NCI-H187 (cell line): ENCODE measurements at regions not wholly inside any gene's neighbourhood (a gene's known extent, or its start where the extent isn't known, plus 50 kb on each side); places are given as distances from the start of the nearest gene placed in this dataset.

Experiments
- DNase-seq, 2 experiments: peaks; one replicate each; lab custom pipeline; 2025; lab: John Stamatoyannopoulos, UW

DNA sequence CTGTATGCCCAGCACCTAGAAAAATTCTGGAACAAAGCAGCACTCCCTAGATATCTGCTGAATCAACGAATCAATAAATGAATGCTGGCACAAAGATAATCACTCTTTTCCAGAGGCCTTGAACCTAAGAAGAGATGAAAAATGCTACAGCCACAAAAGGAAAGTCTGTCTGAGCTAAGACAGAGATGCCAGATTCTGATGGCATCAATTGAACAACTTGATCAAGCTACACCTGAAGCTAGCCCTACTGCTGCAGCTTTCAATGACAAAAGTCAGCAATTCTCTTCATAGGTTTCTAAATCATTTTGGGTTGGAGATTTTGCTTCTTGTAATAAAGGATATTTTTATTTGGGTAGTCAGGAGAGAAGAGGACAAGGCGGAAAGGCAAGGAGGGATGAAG is 305.0 kb upstream of the SULF2 start:
- DNase-seq: no peak

DNA sequence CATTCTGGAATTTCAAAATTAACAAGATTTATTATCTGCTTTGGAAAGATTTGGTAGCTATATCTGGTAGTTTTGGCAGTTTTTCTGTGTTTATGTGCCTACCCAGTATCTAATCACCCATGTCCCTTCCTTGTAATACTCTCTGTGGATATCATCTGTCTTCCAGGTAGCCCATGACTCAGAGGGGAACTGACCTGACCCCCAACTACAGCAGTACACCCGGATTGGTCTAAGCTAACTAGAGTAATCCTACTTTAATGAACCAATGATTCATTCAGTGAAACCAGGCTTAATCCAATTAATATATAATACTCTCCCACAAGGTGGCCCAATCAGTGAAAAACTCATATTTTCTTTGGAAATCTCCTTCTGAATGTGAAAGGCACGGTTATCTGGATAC is 295.3 kb upstream of the SULF2 start:
- no peak for DNase-seq

DNA sequence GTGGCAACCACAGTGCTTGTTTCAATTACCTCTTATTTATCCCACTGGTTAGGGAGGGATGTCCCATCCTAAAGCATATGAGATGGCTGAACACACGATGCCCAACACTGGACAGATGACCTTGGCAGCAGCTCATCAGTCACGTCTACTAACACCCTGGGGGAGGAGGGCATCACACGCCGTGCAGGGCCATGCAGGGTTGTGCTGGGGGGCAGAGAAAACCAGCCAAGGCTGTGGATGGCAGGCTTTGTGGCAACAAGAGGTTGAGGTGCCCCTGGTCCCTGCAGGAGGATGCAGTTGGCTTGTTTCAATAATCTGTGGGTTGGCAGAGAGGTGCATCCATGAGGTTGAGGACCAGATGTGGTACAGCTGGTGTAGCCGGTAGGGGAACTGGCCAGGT is 293.7 kb upstream of the SULF2 start:
- DNase-seq: no peak

DNA sequence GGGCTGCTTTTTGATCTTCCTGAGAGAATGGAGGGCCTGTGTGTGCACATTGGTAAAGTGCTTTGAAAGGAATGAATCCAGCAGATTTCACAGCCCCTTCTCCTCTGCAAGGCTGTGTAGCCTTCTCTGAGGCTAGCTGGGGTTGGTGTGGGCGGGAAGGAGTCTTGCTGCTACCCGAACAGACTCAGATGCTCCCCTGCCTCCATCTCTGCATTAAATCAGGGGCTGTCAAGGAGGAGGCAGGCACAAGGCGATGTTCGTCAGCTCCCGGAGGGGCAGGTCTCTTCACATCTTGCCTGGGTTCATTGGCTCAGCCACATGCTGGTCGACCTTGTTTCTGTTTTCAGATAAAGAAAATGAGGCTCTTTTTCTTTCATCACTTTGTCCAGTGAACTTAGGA is 291.5 kb upstream of the SULF2 start:
- DNase-seq: no peak

DNA sequence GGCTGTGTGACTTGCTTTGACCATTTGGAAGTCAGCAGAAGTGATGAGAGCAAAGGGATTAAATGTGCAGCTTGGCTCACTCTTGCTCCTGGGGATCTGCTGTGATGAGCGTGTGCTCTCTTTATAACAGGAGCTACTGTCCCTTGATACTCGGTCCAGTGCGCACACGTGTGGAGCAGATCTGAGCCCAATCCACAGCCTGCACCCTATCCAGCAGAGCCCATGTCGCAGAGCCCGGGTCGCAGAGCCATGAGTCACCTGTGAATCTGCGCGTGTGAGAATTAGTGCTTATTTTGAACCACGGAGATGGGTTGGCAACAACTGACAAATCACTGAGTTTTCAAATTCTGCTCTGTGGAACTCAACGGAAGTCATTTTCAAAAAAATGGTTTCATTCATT is 291.0 kb upstream of the SULF2 start:
- no peak for DNase-seq

DNA sequence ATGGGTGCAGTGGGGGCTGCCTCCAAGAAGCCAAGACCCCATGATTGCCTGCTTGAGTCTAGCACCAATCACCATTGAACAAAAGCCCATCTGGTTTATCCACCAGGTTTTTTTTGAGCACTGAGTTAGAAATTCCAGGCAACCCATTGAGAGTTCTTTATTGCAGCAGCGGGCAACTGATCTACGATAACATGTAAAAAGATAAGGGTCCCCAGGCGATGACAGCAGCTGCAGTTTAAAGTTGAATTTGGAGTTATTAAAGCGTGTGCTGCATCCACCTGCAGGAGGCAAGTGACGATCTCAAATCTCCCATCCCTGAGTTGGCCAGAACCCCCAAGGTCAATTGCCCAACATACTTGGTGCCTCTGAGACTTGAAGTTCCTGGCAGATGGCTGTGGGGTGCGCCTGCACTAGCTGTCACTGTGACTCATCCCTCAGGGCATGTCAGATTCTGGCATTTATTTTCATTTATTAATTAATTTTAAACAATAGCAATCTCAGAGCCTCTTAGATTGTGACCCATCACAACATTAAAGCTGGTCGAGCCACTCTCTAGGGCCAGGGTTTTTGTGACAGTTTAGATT is 290.4 kb upstream of the SULF2 start:
- no peak for DNase-seq

DNA sequence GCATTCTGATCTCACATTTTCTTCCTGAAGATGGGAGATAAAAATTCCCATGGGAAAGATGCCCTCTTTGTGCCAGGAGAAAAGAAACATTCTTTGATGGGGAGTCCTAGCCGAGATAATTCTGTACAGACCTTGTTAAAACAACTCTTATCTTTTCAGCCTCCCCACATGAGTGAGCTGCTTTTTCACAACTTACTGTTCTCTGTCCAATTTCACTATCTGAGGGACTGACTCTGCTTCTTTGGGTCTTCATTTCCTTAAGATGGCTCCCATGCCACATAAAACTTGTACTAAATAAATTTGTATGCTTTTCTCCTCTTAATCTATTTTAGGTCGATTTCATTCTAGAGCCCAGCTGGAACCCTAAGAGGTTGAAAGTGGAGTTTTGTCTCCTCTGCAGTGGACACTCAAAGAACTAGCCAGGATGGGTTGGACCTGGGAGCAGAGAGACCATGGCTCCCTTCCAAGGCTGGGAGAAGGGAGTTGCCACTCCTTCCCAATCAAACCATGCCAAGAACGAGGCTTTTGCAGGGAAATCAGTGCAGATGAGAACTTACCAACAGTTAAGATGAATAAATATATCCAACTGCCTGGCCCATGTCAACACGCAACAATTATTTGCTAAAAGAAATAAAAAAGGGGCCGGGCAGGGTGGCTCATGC is 285.8 kb upstream of the SULF2 start:
- no peak for DNase-seq

DNA sequence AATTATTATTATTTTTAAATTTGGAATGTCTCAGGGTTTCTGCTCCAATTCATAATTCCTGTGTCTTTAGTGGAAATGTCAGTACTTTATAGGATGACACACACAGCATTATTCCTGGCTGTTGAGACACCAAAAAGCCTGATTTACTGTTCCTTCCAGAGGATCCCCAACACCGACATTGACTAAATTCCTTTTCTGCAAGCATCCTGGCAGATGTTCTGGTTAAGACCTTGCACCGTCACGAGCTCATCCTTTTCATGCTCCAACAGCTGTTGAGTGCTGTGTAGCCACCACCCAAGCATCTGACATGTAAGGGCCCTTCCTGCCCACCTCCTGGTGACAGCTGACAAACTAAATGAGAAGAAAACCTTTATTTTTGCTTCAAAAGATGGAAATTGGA is 284.3 kb upstream of the SULF2 start:
- no peak for DNase-seq

DNA sequence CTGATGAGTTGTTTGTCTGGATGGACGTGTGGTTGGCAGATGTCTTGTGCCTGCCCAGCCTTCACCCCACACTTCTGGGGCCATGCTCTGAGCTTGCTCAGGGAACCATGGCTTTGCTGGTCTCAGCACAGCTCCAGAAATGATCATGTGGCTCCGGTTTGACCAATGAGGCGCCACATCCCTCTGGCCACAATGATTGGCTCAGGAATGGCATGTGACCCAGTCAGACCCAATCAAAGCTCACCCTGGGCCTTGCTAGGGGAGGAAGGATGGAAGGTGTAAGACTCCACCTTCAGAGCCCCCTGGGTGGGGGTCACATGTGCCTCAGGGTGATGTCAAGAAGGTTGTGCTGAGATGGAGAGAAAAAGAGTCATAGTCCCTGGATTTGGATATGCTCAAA is 281.6 kb upstream of the SULF2 start:
- DNase-seq: no peak

DNA sequence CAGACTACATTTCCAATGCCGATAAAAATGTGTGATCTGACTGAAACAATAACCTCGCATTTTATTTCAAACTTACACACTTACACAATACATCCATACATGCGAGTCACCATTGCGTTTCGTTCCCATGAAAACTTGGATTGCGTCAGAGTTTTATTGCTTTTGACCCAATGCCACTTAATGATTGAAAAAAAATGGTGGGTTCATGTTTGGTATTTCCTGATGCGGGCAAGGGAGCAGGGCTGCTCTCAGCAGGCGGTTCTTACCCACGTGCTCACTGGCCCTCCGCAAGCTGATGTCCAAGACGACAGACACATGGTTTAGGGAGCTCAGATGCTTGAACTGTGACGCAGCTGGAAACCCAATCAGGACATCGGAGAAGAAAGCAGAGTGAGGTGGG is 281.0 kb upstream of the SULF2 start:
- DNase-seq: no peak

DNA sequence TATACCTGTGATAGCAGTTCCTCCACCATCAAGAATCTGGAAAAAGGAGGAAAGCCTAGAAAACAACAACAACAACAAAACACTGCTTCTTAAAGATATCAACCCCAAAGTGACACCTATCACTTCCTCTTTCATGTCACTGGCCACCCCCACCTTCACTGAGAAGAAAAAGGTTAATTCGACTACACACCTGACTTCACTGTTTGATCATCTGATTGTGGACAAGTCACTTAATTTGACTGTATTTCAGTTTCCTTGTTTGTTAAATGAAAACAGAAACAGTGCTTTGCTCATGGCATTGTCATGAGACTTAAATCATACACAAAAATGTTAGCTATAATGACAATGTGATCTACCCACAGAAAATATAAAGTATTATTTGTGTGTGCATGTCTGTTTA is 280.6 kb upstream of the SULF2 start:
- DNase-seq: no peak

DNA sequence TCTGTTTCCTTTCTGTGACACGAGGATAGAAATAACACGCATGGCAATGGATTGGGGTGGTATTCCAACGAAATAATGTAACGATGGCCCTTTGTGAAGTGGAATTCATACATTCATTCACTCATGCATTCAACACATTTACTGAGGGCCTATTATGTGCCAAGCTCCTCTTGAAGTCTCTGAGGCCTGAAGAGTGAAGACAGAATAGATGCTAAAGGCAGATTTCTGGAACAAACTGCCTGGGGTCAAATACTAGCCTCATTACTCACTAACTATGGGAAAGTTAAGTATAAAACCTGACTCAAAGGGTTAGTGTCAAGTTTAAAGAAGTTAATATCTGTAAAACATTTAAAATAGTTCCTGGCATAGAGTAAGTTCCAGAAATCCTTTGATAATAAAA is 279.6 kb upstream of the SULF2 start:
- no peak for DNase-seq

DNA sequence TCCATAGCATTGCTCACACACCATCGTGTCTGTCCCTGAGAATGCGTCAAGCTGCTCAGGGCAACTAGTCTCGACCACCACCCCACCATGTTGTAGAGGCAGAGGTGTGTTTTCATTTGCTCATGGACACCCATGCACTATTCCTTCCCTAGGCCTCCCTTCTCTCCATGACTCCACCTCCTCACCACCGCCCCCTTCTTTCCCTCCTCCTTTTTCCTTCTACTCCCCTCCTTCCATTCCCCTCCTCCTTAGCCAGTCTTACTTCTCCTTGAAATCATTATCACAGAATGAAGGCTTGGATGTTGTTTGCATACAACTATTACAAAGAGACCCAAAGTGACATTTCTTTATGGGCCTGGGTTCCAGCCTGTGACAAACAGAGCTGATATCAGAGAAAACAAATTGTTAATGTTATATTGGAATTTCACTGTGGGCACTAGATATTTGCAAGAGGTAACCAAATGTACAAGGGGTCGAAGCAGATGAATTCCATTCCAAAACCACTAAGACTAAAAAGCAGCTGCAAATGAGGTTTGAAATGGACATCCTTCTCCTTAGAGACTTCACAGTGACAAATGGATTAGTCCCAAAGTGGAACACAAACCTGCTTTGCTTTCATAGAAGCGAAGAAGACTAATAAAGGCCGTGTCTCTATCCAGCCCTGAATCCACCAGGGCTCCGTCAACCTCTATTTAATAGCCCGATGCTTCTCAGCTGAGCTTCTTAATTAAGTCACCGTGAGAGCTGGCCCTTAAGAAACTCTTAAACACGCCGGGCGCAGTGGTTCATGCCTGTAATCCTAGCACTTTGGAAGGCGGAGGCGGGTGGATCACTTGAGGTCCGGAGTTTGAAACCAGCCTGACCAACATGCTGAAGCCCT is 275.8 kb upstream of the SULF2 start:
- DNase-seq: no peak

DNA sequence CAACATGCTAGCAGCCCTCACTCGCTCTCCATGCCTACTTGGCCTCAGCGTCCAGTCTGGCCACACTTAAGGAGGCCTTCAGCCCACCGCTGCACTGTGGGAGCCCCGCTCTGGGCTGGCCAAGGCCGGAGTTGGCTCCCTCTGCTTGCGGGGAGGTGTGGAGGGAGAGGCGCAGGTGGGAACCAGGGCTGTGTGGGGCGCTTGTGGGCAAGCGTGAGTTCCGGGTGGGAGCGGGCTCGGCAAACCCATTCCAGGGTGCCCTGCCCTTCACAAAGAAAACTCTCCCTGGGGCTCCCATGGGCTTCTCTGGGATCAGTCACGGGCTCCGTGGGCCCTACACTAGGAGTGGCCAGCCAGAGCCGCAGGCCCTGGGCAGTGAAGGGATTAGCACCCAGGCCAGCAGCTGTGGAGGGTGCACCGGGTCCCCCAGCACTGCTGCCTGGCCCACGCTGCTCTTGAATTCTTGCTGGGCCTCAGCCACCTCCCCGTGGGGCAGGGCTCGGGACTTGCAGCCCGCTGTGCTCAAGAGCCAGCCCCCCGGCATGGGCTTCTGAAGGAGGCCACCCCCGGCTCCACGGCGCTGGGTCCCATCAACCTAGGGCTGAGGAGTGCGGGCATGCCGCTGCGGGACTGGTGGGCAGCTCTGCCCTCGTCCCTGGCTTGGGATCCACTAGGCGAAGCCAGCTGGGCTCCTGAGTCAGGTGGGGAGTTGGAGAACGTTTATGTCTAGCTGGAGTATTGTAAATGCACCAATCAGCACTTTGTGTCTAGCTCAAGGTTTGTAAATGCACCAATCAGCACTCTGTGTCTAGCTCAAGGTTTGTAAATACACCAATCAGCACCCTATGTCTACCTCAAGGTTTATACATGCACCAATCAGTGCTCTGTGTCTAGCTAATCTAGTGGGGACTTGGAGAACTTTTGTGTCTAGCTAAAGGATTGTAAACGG is 273.6 kb upstream of the SULF2 start:
- no peak for DNase-seq

DNA sequence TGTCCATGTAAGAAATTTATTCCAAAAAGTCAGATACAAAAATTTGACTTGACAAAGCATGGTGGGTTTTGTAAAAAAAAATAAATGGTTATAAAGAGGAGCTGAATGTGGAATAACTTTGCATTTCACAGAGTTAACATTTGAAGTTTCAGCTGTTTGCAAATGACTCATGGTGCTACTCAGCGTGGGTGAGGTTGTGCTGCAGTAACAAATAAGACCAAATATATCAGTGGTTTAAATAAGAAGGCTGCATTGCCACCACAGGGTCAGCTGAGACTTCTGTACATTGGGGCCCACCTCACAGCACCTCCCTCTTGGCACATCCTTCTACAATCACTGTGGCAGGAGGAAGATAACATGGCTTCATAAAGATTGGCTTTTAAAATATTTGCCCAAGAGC is 272.5 kb upstream of the SULF2 start:
- no peak for DNase-seq

DNA sequence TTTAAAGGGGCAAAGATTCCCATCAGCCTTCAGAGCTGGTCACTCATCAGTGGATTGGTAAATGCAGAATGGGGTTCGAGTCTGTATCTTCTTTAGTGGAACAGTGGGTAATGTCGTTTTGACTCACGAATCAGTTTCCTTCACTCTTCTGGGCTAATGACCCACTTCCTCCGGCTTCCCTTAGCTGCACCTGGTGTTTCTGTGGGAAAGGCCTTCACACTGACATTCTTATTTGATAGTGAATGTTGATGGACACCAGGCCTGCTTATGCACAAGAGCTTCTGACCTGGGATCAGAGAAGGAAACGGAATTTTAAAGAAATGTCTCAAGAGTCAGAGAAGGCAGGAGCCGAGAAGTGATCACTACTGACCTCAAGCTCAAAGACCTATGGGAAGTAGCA is 272.0 kb upstream of the SULF2 start:
- DNase-seq: no peak

DNA sequence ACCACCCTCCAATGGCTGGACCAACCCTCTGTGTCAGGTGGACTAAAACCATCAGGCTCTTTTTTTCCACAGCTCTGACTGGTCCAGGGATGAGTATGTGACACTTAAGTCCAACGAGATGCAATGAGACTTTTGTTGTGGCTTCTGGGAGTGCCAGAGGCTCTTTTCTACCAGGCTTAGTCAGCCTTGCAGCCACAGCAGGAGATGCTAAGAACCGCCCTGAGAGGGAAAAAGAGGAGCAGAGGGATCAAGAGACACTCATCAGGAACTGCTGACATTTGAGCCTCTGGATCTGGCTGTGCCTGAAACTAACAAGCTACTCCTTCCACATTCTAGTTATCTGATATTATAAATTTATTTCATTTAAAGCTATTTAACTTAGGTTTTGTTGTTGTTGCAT is 270.9 kb upstream of the SULF2 start:
- DNase-seq: peak; percentile 41 to 67

DNA sequence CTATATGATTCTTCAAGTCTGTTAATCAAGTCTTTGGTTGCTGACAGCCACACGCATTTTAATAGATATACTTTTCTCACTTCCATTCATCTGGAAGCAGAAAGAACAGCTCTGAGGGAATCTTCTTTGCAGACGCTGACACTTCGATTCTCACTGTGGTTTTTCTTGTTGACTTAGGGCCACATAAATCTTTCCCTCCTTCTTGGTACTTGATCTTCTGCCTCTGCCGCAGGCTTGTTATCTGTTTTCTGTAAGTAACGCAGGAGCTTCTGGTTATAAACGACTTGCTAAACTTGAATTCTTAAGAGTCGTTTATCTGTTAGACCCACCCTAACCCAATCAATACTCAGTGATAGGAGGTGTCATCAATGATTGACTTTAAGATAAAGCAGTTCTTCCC is 268.8 kb upstream of the SULF2 start:
- no peak for DNase-seq

DNA sequence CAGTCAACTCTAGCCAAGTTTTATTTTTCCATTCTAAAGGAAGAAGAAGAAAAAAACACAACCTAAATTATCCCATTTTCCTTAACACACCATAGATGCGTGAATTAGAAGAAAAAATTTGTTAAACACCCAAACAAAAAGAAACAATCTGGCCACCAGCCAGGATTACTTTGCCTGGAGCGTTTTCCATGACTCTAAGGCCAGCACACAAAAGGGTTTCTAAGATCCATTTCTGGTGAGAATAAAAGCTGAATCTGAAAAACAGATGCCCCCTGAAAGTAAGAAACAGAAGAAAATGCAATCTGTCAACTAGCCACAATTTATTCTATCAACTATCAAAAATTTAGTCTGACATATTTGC is 267.2 kb upstream of the SULF2 start:
- no peak for DNase-seq

DNA sequence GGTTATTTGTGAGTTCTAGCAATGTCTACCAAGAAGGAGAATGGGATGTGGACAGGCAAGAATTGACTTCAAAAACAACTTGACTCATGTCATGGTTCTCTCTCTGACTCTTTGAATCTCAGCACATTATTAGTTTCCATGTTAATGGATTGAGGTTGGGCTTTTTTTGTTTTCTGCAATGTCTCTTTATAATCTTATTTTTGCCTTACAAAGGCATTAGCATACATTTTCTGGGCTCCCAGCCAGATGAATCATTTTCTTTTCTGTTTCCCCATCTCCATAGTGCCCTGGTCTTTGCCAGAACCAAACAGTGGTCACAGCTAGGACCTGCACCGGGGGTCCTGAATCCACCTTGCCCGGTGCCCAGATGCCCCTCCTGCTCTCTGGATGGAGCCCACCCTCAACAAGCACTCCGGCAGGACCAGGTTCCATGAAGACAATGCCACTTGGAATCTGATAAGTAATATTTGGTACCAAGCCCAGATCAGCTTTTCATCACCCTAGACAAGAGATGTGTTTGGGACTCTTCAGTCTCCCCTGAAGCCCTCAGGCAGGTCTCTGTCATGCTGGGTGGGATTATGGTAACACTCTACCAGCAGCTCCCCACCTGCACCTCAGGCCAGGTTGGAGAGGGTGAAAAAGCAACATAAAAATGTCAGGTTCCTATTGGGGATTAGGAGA is 266.7 kb upstream of the SULF2 start:
- no peak for DNase-seq

DNA sequence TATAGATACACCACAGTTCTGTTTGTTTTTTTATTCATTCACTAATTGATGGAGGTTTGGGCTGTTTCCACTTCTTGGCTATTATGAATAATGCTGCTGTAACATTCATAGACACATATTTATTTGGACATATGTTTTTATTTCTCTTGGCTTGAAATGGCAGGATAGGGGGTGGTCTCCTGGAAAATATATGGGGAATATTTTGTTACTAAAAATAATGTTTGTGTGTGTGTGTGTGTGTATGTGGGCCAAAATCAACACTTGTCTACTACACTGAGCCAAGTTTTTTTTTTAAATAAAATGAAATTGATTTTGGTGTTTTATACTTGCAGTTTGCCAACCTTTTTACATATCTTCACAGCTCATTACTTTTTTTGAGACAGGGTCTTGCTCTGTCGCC is 264.4 kb upstream of the SULF2 start:
- DNase-seq: no peak

DNA sequence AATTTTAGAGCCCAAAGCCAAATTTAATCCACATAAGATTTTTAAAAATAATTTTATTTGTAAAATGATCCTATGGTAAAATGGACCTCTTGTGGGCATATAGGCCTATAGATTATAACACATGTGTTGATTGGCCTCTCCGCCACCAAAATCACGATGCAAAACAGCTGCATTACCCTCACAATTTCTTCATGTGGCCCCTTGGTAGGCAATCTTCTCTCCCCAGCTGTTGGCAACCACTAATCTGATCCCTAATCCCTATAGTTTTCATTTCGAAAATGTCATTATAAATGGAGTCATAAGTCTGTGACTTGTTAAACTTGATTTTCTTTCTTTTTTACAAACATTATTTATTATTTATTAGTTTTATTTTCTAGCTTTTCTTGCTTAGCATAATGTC is 263.9 kb upstream of the SULF2 start:
- DNase-seq: no peak
